Psoas muscle (tissue), 7 donors: ENCODE measurements at regions not wholly inside any gene's neighbourhood (a gene's known extent, or its start where the extent isn't known, plus 50 kb on each side); places are given as distances from the start of the nearest gene placed in this dataset.

ENCODE experiments used
- ATAC-seq, 4 donors: fragments of 200-7000 bp; cut with Tn5 transposase; one replicate each; pipeline ENCODE4 v1.9.1; 2020; ENCODE audit warnings: moderate library complexity in 3 of 4, mild to moderate bottlenecking in 2 of 4
- DNase-seq, 2 donors: peaks; one replicate each; pipeline ENCODE4 v3.0.0-alpha.2; 2020
- H3K27ac ChIP-seq: fragments of 200-600 bp; one replicate; pipeline ENCODE4 v1.8.0; 2022
- H3K27me3 ChIP-seq, 3 donors: fragments of 200-600 bp in 1 of 3; one replicate each; pipeline versions ENCODE4 v1.6.1 to v1.8.0; 2013 to 2022; ENCODE audit warnings: low read length in 2 of 3, mild to moderate bottlenecking in 2 of 3, moderate library complexity in 1 of 3; ENCODE audit not compliant: insufficient read depth in 3 of 3
- H3K36me3 ChIP-seq, 2 donors: fragments of 200-600 bp in 1 of 2; one replicate each; pipeline versions ENCODE4 v1.6.1 to v1.8.0; 2013 to 2022; ENCODE audit warnings: low read depth in 1 of 2, mild to moderate bottlenecking in 1 of 2, moderate library complexity in 1 of 2; ENCODE audit not compliant: insufficient read depth in 1 of 2
- H3K4me1 ChIP-seq: fragments of 200-600 bp; one replicate; pipeline ENCODE4 v1.8.0; 2022
- H3K4me3 ChIP-seq: fragments of 200-600 bp; one replicate; pipeline ENCODE4 v1.8.0; 2022; ENCODE audit warnings: mild to moderate bottlenecking
- H3K9me3 ChIP-seq: fragments of 200-600 bp; one replicate; pipeline ENCODE4 v1.8.0; 2022
- CTCF ChIP-seq: fragments of 200-600 bp; IDR thresholded peaks from one replicate; pipeline ENCODE4 v1.8.0; 2022; ENCODE audit warnings: antibody characterized with exemption
- WGBS, 3 donors: extraction: QIAGEN DNeasy Blood & Tissue Kit; methylation state at CpG; one replicate each; pipeline versions ENCODE4 v1.1.6 to v1.1.7; 2013; 5-methylcytosine and 5-hydroxymethylcytosine counted together
- intact Hi-C, 2 donors: fragments of 100-400 bp; cut with DNase I; formaldehyde crosslinking; loops; one replicate each; pipeline versions ENCODE4 v1.11.0 to v1.14.2; 2022
- donor health status: healthy with polysubstance abuse.
- donor health status: DM: no; HTN: no; CAD: no; lungs with moderate emphysema.
- donor health status: Bipolar disorder and iron deficiency.
- donor health status: healthy.
- donor health status: DM: yes; HTN: yes; CAD: no.
- donor health status: DM: no; HTN: no; CAD: no.
- donor health status: DM: yes; HTN: yes; CAD: no.

GRCh38 chr5:96610747-96611146 is 51.4 kb upstream of the CAST start:
- H3K36me3 ChIP-seq: no peaks in the 10 kb centered on the region
- ATAC-seq: no peak
- no peak for DNase-seq
- 66 to 79% (median 78%) methylated on average over 4 of the region's 4 CpGs for WGBS, 3 donors
- H3K27me3 ChIP-seq: no peaks in the 10 kb centered on the region
- no peak overlapping the region for H3K4me3 ChIP-seq
- no peak overlapping the region for H3K27ac ChIP-seq
- TF ChIP-seq CTCF: no peak
- intact Hi-C loops: loop anchor here (5.0 to 10.0 kb wide), 3 partner anchors 134 to 554 kb away; no protein-coding TSS in a partner anchor
- no peaks in the 10 kb centered on the region for H3K9me3 ChIP-seq
- peaks cover 8% of the 10 kb centered on the region for H3K4me1 ChIP-seq

- Histone ChIP-seq H3K27me3 (no peaks in the 10 kb centered on the region), H3K4me1 (peaks cover 8% of the 10 kb centered on the region), H3K4me3 (no peak overlapping the region), H3K27ac (no peak overlapping the region), H3K9me3 (no peaks in the 10 kb centered on the region), H3K36me3 (no peaks in the 10 kb centered on the region)
- no peak for TF ChIP-seq CTCF
- intact Hi-C loops: loop anchor here (5.0 to 10.0 kb wide), 3 partner anchors 133 to 553 kb away; no protein-coding TSS in a partner anchor
- 14 to 31% (median 24%) methylated on average over 2 of the region's 2 CpGs for WGBS, 3 donors
- peak in 1 of 4 donors; percentile 37 for ATAC-seq
- no peak for DNase-seq
Measured at GRCh38 chr5:96611946-96612345, 50.2 kb upstream of the CAST start.
